KMS-11 (cell line): ENCODE measurements at regions not wholly inside any gene's neighbourhood (a gene's known extent, or its start where the extent isn't known, plus 50 kb on each side); places are given as distances from the start of the nearest gene placed in this dataset.

ENCODE experiments used
- H2AFZ ChIP-seq: fragments of 200-600 bp; sonication (generic); 2 replicates; pipeline ENCODE4 v1.6.1; 2016; ENCODE audit warnings: antibody characterized with exemption, mixed run types, low read depth
- H3K27ac ChIP-seq: fragments of 200-600 bp; sonication (generic); 2 replicates; pipeline ENCODE4 v1.6.1; 2016; ENCODE audit warnings: mild to moderate bottlenecking, mixed run types
- H3K27me3 ChIP-seq: fragments of 200-600 bp; sonication (generic); 2 replicates; pipeline ENCODE4 v1.6.1; 2017; ENCODE audit warnings: mild to moderate bottlenecking, low read depth, mixed run types, moderate library complexity; ENCODE audit not compliant: insufficient read depth
- H3K36me3 ChIP-seq: fragments of 200-600 bp; sonication (generic); 2 replicates; pipeline ENCODE4 v1.6.1; 2017; ENCODE audit warnings: mild to moderate bottlenecking, mixed run types; ENCODE audit not compliant: insufficient read depth
- H3K4me1 ChIP-seq: fragments of 200-600 bp; sonication (generic); 2 replicates; pipeline ENCODE4 v1.6.1; 2016; ENCODE audit warnings: mild to moderate bottlenecking, low read depth, mixed run types; ENCODE audit not compliant: poor library complexity, severe bottlenecking
- H3K4me2 ChIP-seq: fragments of 200-600 bp; sonication (generic); 2 replicates; pipeline ENCODE4 v1.7.0; 2016; ENCODE audit warnings: mild to moderate bottlenecking, mixed run types
- H3K4me3 ChIP-seq: fragments of 200-600 bp; sonication (generic); IDR thresholded peaks from 2 replicates; pipeline ENCODE4 v1.6.1; 2017; ENCODE audit warnings: low read depth, low read length, mixed read lengths; ENCODE audit not compliant: insufficient read depth
- H3K79me2 ChIP-seq: fragments of 200-600 bp; sonication (generic); 2 replicates; pipeline ENCODE4 v1.6.1; 2016; ENCODE audit warnings: low read depth, mixed run types; ENCODE audit not compliant: insufficient read depth
- H3K9ac ChIP-seq: fragments of 200-600 bp; sonication (generic); 2 replicates; pipeline ENCODE4 v1.6.1; 2016; ENCODE audit warnings: mild to moderate bottlenecking, mixed run types
- H4K20me1 ChIP-seq: fragments of 200-600 bp; sonication (generic); 2 replicates; pipeline ENCODE4 v1.6.1; 2016; ENCODE audit warnings: mild to moderate bottlenecking, mixed run types; ENCODE audit not compliant: insufficient read depth
- TF ChIP-seq, protein P1 (sequence below): fragments of 200-600 bp; sonication (generic); conservative IDR thresholded peaks from 2 replicates; pipeline ENCODE4 v1.6.1; 2017; ENCODE audit warnings: low read depth, mild to moderate bottlenecking, antibody characterized with exemption, low read length, moderate library complexity, mixed read lengths

DNA sequence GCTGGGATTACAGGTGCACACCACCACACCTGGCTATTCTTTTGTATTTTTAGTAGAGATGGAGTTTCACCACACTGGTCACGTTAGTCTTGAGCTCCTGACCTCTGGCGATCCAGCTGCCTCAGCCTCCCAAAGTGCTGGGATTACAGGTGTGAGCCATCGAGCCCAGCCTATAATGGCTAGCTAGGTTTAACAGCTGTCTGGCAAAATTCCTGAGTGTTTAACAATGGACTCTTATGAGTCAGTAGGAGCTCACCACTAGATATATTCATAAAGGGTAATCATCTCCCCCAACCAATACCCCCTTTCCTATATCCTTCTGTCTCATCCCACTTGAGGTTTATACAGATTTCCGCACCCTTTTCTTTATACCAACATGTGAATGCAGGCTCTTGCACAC, 91.5 kb upstream of the CDH13 start:
- Histone ChIP-seq H3K27me3 (no peaks in the 10 kb centered on the region), H3K4me3 (no peak overlapping the region), H3K4me2 (no peak overlapping the region), H3K36me3 (no peaks in the 10 kb centered on the region), H2AFZ (no peak overlapping the region), H3K27ac (no peak overlapping the region), H3K4me1 (no peaks in the 10 kb centered on the region), H3K9ac (no peak overlapping the region), H4K20me1 (no peaks in the 10 kb centered on the region), H3K79me2 (no peaks in the 10 kb centered on the region)
- TF ChIP-seq, protein P1, sequence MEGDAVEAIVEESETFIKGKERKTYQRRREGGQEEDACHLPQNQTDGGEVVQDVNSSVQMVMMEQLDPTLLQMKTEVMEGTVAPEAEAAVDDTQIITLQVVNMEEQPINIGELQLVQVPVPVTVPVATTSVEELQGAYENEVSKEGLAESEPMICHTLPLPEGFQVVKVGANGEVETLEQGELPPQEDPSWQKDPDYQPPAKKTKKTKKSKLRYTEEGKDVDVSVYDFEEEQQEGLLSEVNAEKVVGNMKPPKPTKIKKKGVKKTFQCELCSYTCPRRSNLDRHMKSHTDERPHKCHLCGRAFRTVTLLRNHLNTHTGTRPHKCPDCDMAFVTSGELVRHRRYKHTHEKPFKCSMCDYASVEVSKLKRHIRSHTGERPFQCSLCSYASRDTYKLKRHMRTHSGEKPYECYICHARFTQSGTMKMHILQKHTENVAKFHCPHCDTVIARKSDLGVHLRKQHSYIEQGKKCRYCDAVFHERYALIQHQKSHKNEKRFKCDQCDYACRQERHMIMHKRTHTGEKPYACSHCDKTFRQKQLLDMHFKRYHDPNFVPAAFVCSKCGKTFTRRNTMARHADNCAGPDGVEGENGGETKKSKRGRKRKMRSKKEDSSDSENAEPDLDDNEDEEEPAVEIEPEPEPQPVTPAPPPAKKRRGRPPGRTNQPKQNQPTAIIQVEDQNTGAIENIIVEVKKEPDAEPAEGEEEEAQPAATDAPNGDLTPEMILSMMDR: no peak

DNA sequence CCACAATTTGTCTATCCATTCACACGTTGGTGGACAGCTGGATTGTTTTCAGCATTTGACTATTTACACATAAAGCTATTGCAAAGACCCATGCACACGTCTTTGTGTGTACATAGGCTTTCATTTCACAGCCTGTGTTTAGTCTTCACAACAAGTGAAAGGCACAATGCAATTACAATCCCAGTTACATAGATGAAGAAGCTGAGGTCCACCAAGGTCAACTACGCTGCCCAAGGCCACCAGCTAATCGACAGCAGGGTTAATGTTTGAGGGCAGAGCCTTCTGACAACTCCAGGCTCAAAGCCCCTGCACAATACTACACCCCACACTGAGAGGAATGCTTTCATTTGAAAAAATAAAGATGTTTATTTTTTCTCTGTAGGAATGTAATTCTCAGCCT, 93.6 kb upstream of the CDH13 start:
- no peaks in the 10 kb centered on the region for H3K79me2 ChIP-seq
- TF ChIP-seq, protein P1: no peak

DNA sequence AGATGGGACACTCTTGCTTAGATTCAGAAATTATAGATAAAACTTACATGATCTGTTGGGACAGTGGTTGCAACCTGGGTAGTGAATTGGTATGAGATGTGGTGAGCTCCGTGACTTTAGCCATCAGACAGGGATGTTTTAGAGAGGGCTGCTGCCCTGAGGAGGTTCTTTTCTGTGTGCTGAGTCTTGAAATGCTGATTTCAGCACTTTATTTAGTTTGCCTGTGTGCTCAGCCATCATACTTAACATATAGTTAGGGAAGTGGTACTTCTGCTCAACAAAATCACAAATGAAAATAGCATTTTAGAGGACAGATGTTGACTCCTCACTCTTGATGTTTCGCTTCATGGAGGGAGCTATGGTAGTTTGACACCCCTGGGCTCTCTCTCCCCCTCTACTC, 95.9 kb upstream of the CDH13 start:
- Histone ChIP-seq H3K27me3 (no peaks in the 10 kb centered on the region), H3K27ac (no peak overlapping the region), H3K9ac (no peak overlapping the region), H3K4me1 (no peaks in the 10 kb centered on the region), H3K36me3 (no peaks in the 10 kb centered on the region), H3K4me3 (no peak overlapping the region), H3K79me2 (no peaks in the 10 kb centered on the region), H2AFZ (no peak overlapping the region), H4K20me1 (no peaks in the 10 kb centered on the region), H3K4me2 (no peak overlapping the region)
- TF ChIP-seq, protein P1: no peak

More for the DNA sequence above, 93.6 kb upstream of the CDH13 start:
- H3K9ac ChIP-seq: no peak overlapping the region
- H2AFZ ChIP-seq: no peak overlapping the region
- no peak overlapping the region for H3K27ac ChIP-seq
- no peak overlapping the region for H3K4me2 ChIP-seq
- no peaks in the 10 kb centered on the region for H3K27me3 ChIP-seq
- no peaks in the 10 kb centered on the region for H3K4me1 ChIP-seq
- no peaks in the 10 kb centered on the region for H4K20me1 ChIP-seq
- no peak overlapping the region for H3K4me3 ChIP-seq
- H3K36me3 ChIP-seq: no peaks in the 10 kb centered on the region

DNA sequence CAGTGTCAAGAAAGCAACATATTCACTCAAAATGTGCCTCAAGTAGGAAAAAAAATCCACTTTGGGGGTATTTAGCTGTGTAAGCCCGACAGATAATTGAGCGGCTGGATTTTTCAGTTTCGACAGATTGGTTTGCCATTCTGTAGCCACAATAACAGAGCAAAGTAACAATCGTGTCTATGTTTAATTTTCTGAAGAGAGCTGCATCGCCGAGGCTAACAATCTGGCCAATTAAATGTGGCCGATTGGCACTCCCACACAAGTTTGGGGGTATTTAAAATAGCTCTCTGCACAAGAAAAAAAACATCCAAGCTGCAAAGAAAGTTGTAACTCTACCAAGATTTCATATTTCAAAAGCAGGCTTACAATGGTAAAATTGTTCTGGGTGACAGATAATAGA, 99.7 kb upstream of the CDH13 start:
- no peak overlapping the region for H3K4me3 ChIP-seq
- H3K36me3 ChIP-seq: no peaks in the 10 kb centered on the region
- TF ChIP-seq, protein P1: no peak
- no peak overlapping the region for H3K9ac ChIP-seq
- H3K27ac ChIP-seq: no peak overlapping the region
- no peaks in the 10 kb centered on the region for H3K4me1 ChIP-seq
- no peaks in the 10 kb centered on the region for H3K79me2 ChIP-seq
- H3K4me2 ChIP-seq: no peak overlapping the region
- no peak overlapping the region for H2AFZ ChIP-seq
- no peaks in the 10 kb centered on the region for H3K27me3 ChIP-seq
- H4K20me1 ChIP-seq: no peaks in the 10 kb centered on the region

DNA sequence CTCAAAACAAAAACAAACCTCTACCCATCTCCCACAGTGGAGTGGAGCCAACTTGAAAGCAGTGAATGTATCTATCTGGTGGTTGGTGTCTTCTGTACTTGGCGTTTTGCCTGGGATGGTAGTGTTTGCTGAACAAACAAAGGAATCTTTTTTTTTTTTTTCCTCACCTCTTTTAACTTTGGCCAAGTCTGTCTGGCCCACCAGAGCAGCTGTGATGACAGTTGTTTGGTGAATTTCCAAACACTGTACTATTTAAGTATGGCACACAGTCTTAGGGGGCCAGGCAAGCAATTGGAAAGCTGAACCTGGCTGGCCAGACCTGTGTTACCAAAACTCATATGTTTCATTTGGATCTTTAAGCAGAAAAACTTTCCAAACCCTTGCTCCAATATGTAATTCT, 101.8 kb upstream of the CDH13 start:
- Histone ChIP-seq H3K27me3 (no peaks in the 10 kb centered on the region), H3K36me3 (no peaks in the 10 kb centered on the region), H3K27ac (no peak overlapping the region), H3K4me1 (no peaks in the 10 kb centered on the region), H3K4me3 (no peak overlapping the region), H4K20me1 (no peaks in the 10 kb centered on the region), H3K4me2 (no peak overlapping the region), H3K79me2 (no peaks in the 10 kb centered on the region), H3K9ac (no peak overlapping the region), H2AFZ (no peak overlapping the region)
- TF ChIP-seq, protein P1: no peak
